ENCODE measurements at regions not wholly inside any gene's neighbourhood (a gene's known extent, or its start where the extent isn't known, plus 50 kb on each side); places are given as distances from the start of the nearest gene placed in this dataset.

DNA sequence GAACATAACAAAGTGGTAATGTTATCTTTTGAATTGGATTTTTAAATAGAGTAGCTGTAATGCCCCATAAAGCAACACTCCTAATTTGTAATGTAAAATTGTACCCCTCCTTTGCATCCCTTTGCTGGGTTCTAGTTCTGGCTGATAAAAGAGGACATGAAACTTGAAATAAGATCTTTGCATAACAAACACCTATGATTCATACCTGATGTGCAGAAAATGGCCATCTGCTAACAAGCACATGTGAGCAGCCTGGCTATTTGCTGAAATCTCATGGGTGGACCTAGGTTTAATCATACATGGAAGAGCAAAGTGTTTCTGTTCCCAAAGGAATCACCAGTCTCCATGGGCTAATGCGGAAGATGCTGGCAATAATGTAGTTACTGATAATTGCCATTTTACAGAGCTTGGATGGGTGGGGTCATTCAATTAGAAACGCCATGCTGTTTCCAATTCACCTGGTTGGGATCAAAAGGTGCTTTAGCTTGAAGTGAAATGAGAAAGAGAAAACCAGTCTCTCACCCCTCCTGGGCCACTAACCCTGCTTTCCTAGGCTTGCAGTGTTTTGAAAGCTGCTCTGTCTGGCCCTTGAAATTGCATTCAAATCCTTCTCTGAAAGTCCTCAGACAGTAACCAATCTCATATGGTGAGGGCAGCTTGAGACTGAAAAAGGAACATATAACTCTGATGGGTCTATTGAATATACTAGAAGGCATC lies 585.1 kb downstream of the TLE4 start:
- Mint-ChIP-seq H3K27me3 (peaks cover 4% of the 10 kb centered on the region), H3K4me3 (no peak overlapping the region), H3K9me3 (ENCODE audit: low read depth) (no peaks in the 10 kb centered on the region), H3K27ac (no peak overlapping the region), H3K36me3 (no peaks in the 10 kb centered on the region), H3K4me1 (ENCODE audit: low read depth) (no peaks in the 10 kb centered on the region)

GRCh38 chr9:80156262-80156661 lies 584.5 kb downstream of the TLE4 start:
- Mint-ChIP-seq H3K4me3 (no peak overlapping the region), H3K27me3 (peaks cover 4% of the 10 kb centered on the region), H3K9me3 (ENCODE audit: low read depth) (no peaks in the 10 kb centered on the region), H3K4me1 (ENCODE audit: low read depth) (no peaks in the 10 kb centered on the region), H3K27ac (no peak overlapping the region), H3K36me3 (no peaks in the 10 kb centered on the region)

- H3K27ac Mint-ChIP-seq: no peak overlapping the region
- no peaks in the 10 kb centered on the region for H3K27me3 Mint-ChIP-seq
- no peaks in the 10 kb centered on the region for H3K36me3 Mint-ChIP-seq
- H3K4me1 Mint-ChIP-seq (ENCODE audit: low read depth): no peaks in the 10 kb centered on the region
- H3K9me3 Mint-ChIP-seq (ENCODE audit: low read depth): peaks cover 12% of the 10 kb centered on the region
- H3K4me3 Mint-ChIP-seq: no peak overlapping the region
These were observed 576.1 kb downstream of the TLE4 start for GRCh38 chr9:80147866-80148265.

DNA sequence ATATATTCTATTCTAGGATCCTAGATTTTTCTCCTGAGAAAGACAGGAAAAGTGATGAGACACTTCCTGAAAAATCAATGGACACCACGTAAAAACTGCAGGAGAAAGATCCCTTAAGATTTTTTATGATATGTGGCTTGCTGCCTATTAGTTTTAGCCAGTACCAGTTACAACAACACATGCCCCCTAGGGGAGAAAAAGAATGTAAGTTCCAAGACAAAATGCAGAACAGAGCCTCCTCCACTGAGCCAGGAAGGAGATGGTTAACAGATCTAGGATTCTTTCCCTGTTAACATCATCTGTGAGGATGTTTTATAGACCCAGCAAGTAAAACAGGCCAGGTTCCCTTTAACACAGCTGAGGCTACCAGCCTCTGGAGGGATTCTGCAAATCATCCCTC lies 574.7 kb downstream of the TLE4 start:
- H3K9me3 Mint-ChIP-seq (ENCODE audit: low read depth): peaks cover 12% of the 10 kb centered on the region
- H3K27me3 Mint-ChIP-seq: no peaks in the 10 kb centered on the region
- no peak overlapping the region for H3K4me3 Mint-ChIP-seq
- no peaks in the 10 kb centered on the region for H3K4me1 Mint-ChIP-seq (ENCODE audit: low read depth)
- no peaks in the 10 kb centered on the region for H3K36me3 Mint-ChIP-seq
- no peak overlapping the region for H3K27ac Mint-ChIP-seq

- Mint-ChIP-seq H3K4me1 (ENCODE audit: low read depth) (no peaks in the 10 kb centered on the region), H3K4me3 (no peak overlapping the region), H3K36me3 (no peaks in the 10 kb centered on the region), H3K27me3 (no peaks in the 10 kb centered on the region), H3K9me3 (ENCODE audit: low read depth) (peaks cover 3% of the 10 kb centered on the region), H3K27ac (no peak overlapping the region)
These were observed 573.1 kb downstream of the TLE4 start for GRCh38 chr9:80144856-80145255.

DNA sequence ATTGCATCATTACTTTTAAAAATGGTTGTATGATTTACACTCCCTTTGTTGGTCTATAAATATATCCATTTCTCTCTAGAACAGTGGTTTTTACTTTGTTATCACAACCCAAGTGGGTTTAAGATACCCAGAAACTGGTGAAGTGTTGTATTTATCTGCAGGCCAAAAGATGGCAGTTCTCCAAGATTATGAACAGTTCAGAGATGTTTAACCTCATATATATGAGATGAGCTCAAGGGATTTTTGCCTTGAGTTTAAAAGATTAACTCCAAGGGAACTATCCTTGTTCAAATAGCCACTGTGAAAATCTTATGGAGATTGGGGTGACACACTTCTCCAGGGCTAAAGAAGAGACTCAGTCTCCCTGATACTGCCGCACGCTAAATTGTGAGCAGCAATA lies 572.6 kb downstream of the TLE4 start:
- no peaks in the 10 kb centered on the region for H3K27me3 Mint-ChIP-seq
- H3K9me3 Mint-ChIP-seq (ENCODE audit: low read depth): no peaks in the 10 kb centered on the region
- no peak overlapping the region for H3K4me3 Mint-ChIP-seq
- H3K36me3 Mint-ChIP-seq: no peaks in the 10 kb centered on the region
- no peaks in the 10 kb centered on the region for H3K4me1 Mint-ChIP-seq (ENCODE audit: low read depth)
- H3K27ac Mint-ChIP-seq: no peak overlapping the region

DNA sequence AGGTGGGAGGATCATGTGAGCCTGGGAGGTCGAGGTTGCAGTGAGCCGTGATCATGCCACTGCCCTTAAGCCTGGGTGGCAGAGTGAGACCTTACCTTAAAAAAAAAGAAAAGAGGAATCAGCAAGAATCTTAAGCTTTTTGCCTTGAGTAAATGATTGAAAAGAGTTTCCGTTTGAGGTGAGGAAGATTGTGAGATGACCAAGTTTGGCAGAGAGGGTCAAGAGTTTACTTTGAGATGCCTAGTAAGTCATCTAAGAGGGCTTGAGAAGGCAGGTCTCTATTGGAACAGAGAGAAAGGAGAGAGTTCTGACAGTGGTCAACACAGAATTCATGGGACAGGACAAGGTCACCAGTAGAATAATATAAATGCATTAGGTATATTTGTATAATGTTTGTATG lies 572.1 kb downstream of the TLE4 start:
- no peaks in the 10 kb centered on the region for H3K36me3 Mint-ChIP-seq
- no peaks in the 10 kb centered on the region for H3K27me3 Mint-ChIP-seq
- H3K27ac Mint-ChIP-seq: no peak overlapping the region
- H3K9me3 Mint-ChIP-seq (ENCODE audit: low read depth): no peaks in the 10 kb centered on the region
- no peak overlapping the region for H3K4me3 Mint-ChIP-seq
- no peaks in the 10 kb centered on the region for H3K4me1 Mint-ChIP-seq (ENCODE audit: low read depth)

DNA sequence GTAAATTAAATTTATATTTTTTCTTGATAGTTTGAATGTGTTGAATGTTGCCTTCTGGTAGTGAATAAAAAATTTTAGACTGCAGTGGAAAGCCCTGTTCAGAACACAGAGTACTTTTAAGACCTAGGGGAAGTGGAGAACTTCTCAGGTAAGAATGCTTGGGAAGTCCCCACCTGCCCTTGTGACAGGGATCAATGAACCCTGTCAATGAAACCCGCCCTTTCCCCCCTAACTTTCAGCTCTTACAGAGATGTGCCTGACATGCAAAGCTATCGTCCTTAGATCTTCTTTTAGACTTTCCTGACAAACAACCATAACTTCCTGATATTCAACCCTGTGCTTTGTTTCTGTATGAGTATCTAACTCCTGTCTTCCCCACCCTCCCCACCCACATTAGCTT lies 562.7 kb downstream of the TLE4 start:
- Mint-ChIP-seq H3K4me3 (no peak overlapping the region), H3K27ac (no peak overlapping the region), H3K27me3 (no peaks in the 10 kb centered on the region), H3K4me1 (ENCODE audit: low read depth) (peaks cover 9% of the 10 kb centered on the region), H3K36me3 (no peaks in the 10 kb centered on the region), H3K9me3 (ENCODE audit: low read depth) (no peaks in the 10 kb centered on the region)

DNA sequence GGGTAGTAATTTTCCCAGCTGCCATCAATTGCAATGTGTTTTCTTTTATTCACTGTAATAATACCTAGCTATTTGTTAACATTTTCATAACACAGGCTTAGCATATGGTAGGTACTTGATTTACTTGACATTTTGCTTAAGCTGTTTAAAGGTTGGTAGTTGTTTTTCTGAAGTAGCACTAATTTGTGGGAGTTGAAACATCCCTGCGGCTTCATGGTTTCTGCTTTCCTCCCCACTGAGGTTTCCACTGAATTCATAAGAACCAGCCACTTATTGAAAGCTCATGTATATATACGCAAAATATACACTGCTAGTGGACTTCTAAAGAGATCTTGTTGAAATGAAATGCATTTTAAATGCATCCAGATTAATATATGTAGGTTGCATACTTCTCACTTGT lies 559.9 kb downstream of the TLE4 start:
- Mint-ChIP-seq H3K4me1 (ENCODE audit: low read depth) (peaks cover 9% of the 10 kb centered on the region), H3K9me3 (ENCODE audit: low read depth) (no peaks in the 10 kb centered on the region), H3K36me3 (peaks cover 3% of the 10 kb centered on the region), H3K27me3 (peaks cover 3% of the 10 kb centered on the region), H3K4me3 (no peak overlapping the region), H3K27ac (no peak overlapping the region)

- Mint-ChIP-seq H3K36me3 (peaks cover 3% of the 10 kb centered on the region), H3K27me3 (peaks cover 5% of the 10 kb centered on the region), H3K4me3 (no peak overlapping the region), H3K4me1 (ENCODE audit: low read depth) (no peaks in the 10 kb centered on the region), H3K27ac (no peak overlapping the region), H3K9me3 (ENCODE audit: low read depth) (no peaks in the 10 kb centered on the region)
These were observed 556.2 kb downstream of the TLE4 start for GRCh38 chr9:80127920-80128319.

DNA sequence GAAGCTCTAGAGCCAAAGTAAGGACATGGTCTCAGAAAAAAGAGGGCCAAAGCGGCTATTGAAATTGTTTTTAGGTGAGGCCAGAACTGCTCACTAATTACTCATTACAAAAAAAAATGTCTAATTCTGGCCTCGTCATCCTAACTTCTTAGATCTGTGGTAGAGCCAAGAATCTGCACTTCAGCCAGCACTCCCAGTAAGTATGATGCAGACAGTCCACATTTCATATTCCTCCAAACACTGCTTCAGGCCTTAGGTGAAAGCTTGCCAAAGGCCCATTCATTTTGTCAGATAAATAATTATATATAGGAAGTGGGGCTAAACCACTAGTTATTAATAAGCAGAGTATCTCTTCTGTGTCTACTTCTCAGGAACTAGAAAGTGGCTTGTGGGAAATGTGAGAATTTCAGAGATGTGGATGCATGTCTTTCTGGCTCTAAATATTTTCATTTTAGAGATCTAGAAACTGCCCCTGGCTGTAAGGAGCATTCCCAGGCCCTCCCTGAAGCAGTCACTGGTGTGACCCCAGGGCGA lies 554.0 kb downstream of the TLE4 start:
- Mint-ChIP-seq H3K9me3 (ENCODE audit: low read depth) (no peaks in the 10 kb centered on the region), H3K27ac (no peak overlapping the region), H3K27me3 (peaks cover 5% of the 10 kb centered on the region)

DNA sequence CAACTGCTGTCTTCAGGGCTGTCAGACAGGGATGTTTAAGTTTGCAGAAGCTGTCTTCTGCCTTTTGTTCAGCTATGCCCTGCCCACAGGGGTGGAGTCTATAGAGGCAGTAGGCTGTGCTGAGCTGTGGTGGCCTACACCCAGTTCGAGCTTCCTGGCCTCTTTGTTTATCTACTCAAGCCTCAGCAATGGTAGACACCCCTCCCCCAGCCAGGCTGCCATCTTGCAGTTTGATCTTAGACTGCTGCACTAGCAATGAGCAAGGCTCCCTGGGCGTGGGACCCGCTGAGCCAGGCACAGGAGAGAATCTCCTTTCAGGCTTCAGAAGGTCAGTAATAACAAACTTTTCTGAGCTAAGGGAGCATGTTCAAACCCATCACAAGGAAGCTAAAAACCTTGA lies 545.3 kb downstream of the TLE4 start:
- H3K4me3 Mint-ChIP-seq: no peak overlapping the region
- H3K36me3 Mint-ChIP-seq: no peaks in the 10 kb centered on the region
- H3K27me3 Mint-ChIP-seq: no peaks in the 10 kb centered on the region

More for the DNA sequence above, 554.0 kb downstream of the TLE4 start:
- Mint-ChIP-seq H3K4me1 (ENCODE audit: low read depth) (no peaks in the 10 kb centered on the region), H3K36me3 (peaks cover 3% of the 10 kb centered on the region), H3K4me3 (no peak overlapping the region)

GRCh38 chr9:80114241-80114640 lies 542.5 kb downstream of the TLE4 start:
- Mint-ChIP-seq H3K36me3 (no peaks in the 10 kb centered on the region), H3K27ac (no peak overlapping the region), H3K27me3 (no peaks in the 10 kb centered on the region)

More for the DNA sequence above, 545.3 kb downstream of the TLE4 start:
- no peak overlapping the region for H3K27ac Mint-ChIP-seq
- no peaks in the 10 kb centered on the region for H3K4me1 Mint-ChIP-seq (ENCODE audit: low read depth)
- H3K9me3 Mint-ChIP-seq (ENCODE audit: low read depth): no peaks in the 10 kb centered on the region

GRCh38 chr9:80107931-80108660 lies 536.3 kb downstream of the TLE4 start:
- Mint-ChIP-seq H3K9me3 (ENCODE audit: low read depth) (no peaks in the 10 kb centered on the region), H3K27ac (no peak overlapping the region), H3K4me3 (no peak overlapping the region), H3K36me3 (no peaks in the 10 kb centered on the region), H3K27me3 (peaks cover 4% of the 10 kb centered on the region), H3K4me1 (ENCODE audit: low read depth) (no peaks in the 10 kb centered on the region)

More at GRCh38 chr9:80114241-80114640, 542.5 kb downstream of the TLE4 start:
- H3K4me3 Mint-ChIP-seq: no peak overlapping the region
- H3K4me1 Mint-ChIP-seq (ENCODE audit: low read depth): no peaks in the 10 kb centered on the region
- H3K9me3 Mint-ChIP-seq (ENCODE audit: low read depth): no peaks in the 10 kb centered on the region

GRCh38 chr9:80097476-80097875 lies 525.7 kb downstream of the TLE4 start:
- no peaks in the 10 kb centered on the region for H3K4me1 Mint-ChIP-seq (ENCODE audit: low read depth)
- H3K9me3 Mint-ChIP-seq (ENCODE audit: low read depth): no peaks in the 10 kb centered on the region
- H3K4me3 Mint-ChIP-seq: no peak overlapping the region
- no peak overlapping the region for H3K27ac Mint-ChIP-seq
- H3K27me3 Mint-ChIP-seq: peaks cover 2% of the 10 kb centered on the region
- H3K36me3 Mint-ChIP-seq: no peaks in the 10 kb centered on the region
